ENCODE measurements at regions not wholly inside any gene's neighbourhood (a gene's known extent, or its start where the extent isn't known, plus 50 kb on each side); places are given as distances from the start of the nearest gene placed in this dataset.

- no peak for DNase-seq
Observed at GRCh38 chr1:199719156-199719842, 308.2 kb upstream of the NR5A2 start.

- no peak for DNase-seq
Observed at GRCh38 chr1:199720496-199720895, 307.0 kb upstream of the NR5A2 start.

- no peak for DNase-seq
Observed at GRCh38 chr1:199721001-199721400, 306.5 kb upstream of the NR5A2 start.

DNA sequence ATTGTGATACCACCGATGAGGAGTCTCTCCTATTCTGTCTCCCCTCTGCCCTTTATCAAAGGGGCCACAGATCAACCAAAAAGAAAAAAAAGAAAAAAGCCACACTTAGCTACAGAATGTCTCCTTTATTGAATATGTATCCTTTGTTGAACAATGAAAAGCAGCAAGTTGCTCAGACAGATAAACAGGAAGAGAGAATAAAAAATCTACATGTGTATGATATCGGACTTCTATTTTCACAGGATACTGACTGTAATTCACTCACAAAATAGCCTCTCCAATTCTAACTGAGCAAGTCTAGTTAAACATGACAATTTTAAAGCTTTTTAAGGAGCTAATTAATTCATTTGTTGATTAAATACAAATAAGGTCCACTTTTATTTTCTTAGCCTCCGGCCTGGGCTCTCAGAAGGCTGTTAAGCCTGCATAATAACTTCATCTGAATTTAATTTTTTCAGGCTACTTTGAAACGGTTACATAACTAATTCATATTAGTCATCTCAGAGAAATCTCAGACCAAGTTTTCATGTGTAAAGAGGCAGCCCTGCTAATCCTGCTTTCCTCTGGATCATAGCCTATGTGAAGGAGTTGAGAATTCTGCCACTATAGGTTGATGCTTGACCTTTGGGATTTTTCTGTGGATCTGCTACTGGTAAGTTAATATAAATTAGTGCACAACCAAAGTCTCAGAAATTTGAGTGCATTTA, 304.1 kb upstream of the NR5A2 start:
- DNase-seq = no peak

- DNase-seq = no peak
Observed at GRCh38 chr1:199724049-199724448, 303.5 kb upstream of the NR5A2 start.

- DNase-seq = no peak
Observed at GRCh38 chr1:199725002-199725565, 302.4 kb upstream of the NR5A2 start.

DNA sequence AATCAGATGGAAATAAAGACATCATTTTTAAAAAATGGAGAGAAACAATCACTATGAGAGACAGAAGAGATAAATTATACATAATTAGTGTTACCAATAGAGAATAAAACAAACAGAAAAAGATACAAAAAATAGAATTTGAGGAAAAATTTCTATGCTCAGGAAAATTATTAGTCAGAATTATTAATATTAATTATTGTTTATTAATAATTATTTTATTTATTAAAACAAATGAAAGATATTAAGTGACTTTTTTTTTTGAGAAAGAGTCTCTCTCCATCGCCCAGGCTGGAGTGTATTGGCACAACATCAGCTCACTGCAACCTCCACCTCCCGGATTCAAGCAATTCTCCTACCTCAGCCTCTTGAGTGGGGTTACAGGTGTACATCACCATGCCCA, 299.8 kb upstream of the NR5A2 start:
- no peak for DNase-seq

DNA sequence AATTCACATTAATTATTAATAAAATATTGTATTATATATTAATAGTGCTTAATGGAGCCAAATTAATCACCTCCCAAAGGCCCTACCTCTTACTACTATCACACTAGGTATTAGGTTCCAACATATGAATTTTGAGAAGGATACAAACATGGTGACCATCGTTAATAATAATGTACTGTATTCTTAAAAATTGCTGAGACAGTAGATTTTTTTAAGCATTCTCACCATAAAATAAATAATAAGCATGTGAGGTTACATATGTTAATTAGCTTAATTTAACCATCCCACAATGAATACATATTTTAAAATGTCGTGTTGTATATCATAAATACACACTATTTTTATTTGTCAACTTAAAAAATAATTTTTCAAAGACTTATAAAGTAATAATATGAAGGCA, 299.2 kb upstream of the NR5A2 start:
- DNase-seq = no peak

- no peak for DNase-seq
Observed at GRCh38 chr1:199733125-199733524, 294.4 kb upstream of the NR5A2 start.

DNA sequence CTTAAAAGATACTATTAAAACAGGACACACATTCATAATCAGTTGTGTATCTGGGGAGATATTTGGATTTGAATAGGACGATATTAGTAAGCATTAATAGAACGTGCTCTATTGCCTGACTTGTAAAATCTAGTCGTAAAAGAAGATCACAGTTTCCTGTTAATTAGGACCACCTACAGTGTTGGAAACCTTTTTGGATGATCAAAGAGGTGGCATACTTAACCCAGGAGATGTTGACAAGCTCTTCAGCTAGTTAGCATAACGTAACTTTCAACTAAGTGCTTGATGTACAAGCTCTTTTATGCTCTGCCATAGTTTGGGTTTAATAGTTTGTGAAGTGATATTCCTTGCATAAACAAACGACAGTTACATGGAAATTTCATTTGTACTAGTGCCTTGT, 293.3 kb upstream of the NR5A2 start:
- no peak for DNase-seq

DNA sequence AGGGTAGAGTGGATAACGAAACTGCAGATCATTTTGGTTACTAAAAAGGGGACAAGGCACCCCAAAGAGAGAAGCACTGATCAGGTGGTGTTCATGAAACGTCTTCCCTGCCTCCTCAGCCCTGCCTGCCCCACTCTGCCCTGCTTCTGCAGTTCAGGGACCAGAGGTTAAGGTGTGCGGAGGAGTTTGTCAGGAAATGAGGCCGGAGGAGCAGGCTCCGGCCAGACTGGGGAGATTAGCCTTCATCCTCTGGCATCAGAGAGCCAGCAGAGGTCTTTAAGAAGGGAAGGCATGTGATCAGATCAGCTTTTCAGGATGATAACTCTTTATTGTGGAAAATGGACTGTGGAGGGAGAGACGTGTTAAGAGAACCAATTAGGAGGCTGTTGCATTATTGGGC, 291.9 kb upstream of the NR5A2 start:
- DNase-seq = no peak

DNA sequence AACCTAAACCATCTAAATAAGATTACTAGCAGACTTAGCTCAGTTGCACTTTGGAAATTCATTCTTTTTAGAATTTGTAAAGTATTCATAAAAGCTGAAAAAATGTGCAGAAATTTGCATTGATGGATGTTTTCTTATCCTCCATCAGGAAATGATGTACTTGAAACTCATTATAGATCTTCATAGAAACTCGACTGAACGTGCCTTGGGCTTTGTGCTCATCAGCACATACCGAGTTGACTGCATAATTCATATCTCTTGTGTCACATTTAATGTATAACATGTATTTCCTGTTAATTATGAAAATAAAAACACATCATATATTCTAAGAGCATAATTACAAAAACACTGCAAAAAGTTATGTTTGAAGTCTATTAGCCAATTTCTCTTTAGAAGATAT, 290.9 kb upstream of the NR5A2 start:
- DNase-seq = no peak

DNA sequence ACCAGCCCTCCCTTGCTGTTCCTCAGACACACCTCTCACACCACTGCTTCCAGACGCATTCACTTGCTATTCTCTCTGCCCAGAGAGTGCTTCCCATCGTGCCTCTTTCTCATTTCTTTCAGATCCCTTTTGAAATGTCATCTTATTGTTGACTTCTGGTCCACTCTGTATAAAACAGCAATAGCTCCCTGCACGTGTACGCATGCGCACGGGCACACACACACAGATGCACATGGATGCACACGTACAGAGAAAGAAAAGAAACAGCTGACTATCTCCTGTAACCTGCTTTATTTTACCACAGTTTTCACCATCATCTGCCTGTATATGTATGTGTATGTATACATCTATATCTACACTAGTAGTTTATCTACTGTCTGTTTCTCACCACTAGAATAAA, 285.9 kb upstream of the NR5A2 start:
- no peak for DNase-seq

- no peak for DNase-seq
Observed at GRCh38 chr1:199742547-199742946, 285.0 kb upstream of the NR5A2 start.

GRCh38 chr1:199743227-199743626, 284.3 kb upstream of the NR5A2 start:
- DNase-seq = no peak

- no peak for DNase-seq
Observed at GRCh38 chr1:199746666-199747384, 280.7 kb upstream of the NR5A2 start.

- DNase-seq = no peak
Observed at GRCh38 chr1:199747984-199748383, 279.5 kb upstream of the NR5A2 start.

DNA sequence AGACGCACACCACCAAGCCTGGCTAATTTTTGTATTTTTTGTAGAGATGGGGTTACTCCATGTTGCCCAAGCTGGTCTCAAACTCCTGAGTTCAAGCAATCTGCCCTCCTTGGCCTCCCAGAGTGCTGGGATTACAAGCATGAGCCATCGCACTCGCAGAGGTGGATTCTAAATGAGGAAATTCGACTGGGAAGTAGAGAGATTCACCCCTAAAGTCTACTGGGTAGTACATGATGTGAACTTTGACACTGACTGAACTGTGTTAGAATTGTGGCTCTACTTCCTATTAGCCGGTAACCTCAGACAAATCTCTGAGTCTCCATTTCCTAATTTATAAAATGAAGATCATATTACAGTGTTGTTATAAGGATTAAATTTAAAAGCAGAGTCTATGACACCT, 276.0 kb upstream of the NR5A2 start:
- no peak for DNase-seq

DNA sequence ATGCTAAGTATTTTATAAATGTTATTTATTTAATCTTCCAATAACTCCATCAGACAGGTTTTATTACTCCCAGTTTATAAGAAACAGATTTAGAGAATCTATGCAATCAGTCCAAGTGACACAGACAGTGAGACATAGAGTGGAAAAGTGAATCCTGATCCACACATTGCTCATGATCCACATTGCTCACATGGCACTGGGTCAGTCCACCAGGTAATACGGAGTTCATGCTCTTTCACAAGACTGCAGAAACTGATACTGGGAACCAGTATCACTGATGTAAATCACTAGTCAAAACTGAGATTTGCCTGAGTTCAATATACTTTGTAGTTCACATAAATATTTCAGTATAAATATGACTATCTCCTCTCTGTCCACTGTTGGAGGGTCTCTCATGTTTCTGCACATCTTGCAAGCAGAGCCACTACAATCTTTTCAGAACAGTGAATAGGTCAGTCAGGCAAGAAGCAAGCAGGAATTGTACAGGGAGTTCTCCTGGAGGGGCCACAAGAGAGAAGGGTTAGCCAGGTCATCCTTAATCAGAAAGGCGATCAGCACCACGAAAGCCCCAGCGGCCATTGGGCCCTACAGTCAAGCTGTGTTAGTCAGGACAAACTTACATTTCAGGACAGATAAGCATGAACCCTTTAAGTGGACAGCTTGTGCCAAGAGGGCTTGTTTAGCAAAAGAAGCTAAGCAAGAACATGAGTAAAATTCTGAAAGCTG, 275.4 kb upstream of the NR5A2 start:
- DNase-seq = no peak

DNA sequence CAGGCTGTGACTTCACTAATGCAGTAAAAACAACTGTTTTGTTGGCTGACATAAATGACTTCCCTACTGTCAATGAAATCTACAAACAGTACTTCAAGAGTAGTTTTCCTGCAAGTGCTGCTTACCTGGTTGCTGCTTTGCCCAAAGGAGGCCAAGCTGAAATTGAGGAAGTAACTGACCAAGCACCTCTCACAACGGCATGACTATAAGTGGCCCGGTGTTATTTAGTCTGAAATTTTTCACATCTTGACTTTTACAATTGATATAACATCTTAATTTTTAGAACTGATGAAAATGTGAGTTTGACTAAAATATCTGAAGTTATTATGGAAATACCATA, 274.9 kb upstream of the NR5A2 start:
- no peak for DNase-seq

DNA sequence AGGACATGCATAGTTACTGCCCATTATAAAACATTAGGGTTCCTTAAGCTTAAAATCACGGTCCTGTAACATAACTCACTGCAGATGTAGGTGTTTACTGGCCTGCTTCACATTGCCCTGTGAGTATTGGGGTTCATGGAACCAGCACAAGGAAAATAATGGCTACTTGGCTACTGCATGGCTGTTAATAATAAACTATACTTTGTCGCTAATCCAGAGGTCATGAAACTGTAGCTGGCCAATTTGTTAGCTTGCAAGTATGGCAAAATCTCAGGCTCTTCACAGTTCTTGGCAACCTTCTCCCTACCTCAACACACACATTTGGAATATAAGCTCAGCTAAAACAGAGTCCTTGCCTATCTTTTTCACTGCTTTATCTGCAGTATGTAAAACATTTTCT, 274.0 kb upstream of the NR5A2 start:
- DNase-seq = no peak

GRCh38 chr1:199756066-199756465, 271.4 kb upstream of the NR5A2 start:
- DNase-seq = no peak

DNA sequence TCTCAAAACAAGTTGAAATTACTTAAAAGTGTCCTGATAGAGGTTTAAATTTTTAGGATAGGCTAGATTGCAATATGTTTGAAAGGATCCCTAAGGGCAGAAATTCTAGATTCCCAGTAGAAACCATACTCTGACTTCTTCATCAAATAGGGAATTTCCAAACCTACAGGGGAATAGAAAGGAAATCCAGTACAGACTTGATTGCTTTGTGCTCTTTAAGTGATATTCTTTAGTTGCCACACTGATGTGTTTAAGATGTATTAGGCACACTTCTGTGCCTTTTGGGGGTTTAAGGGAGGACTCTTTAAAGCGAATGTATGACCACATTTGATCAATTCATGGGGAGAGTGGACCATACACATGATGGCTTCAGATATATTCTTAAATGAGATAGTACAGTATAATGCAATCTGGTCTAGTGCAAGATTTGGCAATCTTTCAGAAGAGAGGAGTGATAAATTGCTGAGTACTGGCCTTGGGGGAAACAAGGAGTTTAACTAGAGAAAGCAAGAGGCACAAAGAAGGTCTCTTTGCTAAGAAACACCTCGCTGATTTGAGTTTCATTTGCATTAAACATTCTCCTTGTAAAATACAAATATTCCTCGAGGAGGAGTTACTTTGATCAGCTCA, 268.8 kb upstream of the NR5A2 start:
- no peak for DNase-seq

All from central memory CD4-positive, alpha-beta T cell (primary cell).